GM12891 (cell line): ENCODE measurements at regions not wholly inside any gene's neighbourhood (a gene's known extent, or its start where the extent isn't known, plus 50 kb on each side); places are given as distances from the start of the nearest gene placed in this dataset.

Experiments used
- DNase-seq: peaks from one replicate; pipeline ENCODE4 v3.0.0; 2011; ENCODE audit warnings: low spot score; ENCODE audit not compliant: insufficient read length
- FAIRE-seq: peaks from 2 replicates; lab custom pipeline; 2011; peaks lifted over from hg19 to GRCh38; lab: Jason Lieb, UNC
- PAX5 ChIP-seq: IDR thresholded peaks from 2 replicates; pipeline ENCODE4 v1.6.1; 2011; ENCODE audit warnings: low read length, moderate library complexity, mild to moderate bottlenecking; ENCODE audit not compliant: insufficient read depth, severe bottlenecking
- POLR2A ChIP-seq: IDR thresholded peaks from 2 replicates; pipeline ENCODE4 v1.6.1; 2011; ENCODE audit warnings: low read depth, low read length, control low read depth
- POLR2AphosphoS5 ChIP-seq: IDR thresholded peaks from 2 replicates; pipeline ENCODE4 v1.6.1; 2011; ENCODE audit warnings: low read depth, low read length, control low read depth
- POU2F2 ChIP-seq: IDR thresholded peaks from 2 replicates; pipeline ENCODE4 v1.6.1; 2011; ENCODE audit warnings: low read depth, mild to moderate bottlenecking, control low read depth, low read length, moderate library complexity
- SPI1 ChIP-seq: IDR thresholded peaks from 2 replicates; pipeline ENCODE4 v1.6.1; 2011; ENCODE audit warnings: low read depth, low read length, control low read depth
- TAF1 ChIP-seq: IDR thresholded peaks from 2 replicates; pipeline ENCODE4 v1.6.1; 2011; ENCODE audit warnings: low read depth, low read length, control low read depth

DNA sequence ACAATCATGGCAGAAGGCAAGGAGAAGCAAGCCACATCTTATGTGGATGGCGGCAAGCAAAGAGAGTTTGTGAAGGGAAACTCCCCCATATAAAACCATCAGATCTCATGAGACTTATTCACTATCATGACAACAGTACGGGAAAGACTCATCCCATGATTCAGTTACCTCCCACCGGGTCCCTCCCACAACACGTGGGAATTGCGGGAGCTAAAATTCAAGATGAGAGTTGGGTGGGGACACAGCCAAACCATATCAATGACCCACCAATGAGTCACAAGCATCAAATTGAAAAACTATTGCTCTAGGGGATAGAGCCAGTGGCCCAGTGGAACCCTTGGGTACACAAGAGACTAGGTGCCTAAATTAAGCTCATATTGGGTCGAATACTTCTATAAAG, 157.4 kb downstream of the FBXO15 start:
- no peak for DNase-seq
- TF ChIP-seq POLR2A: no peak
- no peak for TF ChIP-seq PAX5
- no peak for TF ChIP-seq TAF1
- no peak for TF ChIP-seq POU2F2
- no peak for TF ChIP-seq SPI1
- no peak for TF ChIP-seq POLR2AphosphoS5
- FAIRE-seq: no peak

DNA sequence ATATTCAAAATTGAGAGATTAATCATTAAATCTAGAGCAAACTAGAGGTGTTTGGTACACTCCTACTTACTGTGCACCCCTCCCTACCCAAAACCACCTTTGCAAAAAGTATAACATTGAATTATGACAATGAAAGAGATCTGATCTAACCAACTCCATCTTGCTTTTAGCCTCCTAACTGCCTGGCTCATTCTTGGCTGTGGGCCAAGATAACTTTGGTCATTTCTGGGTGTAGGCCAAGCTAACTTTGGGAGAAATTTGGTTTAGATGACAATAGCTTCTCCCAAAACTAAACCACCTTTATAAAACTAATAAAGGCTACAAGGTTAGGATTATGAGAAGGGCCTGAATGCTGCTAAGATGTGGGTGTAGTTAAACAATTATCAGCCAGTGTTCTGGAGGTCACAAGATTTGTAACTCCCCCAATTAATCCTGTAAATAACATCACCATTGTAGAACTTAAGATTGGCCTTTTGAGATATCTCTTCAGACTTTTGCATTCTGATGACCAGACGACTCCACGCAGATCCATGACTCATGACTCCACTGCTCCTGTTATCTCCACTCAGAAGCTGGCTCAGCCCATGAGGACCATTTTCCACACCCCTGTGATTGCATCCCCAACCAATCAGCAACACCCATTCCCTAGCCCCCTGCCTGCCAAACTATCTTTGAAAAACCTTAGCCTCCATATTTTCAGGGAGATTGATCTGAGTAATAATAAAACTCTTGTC, 160.2 kb downstream of the FBXO15 start:
- no peak for TF ChIP-seq POU2F2
- TF ChIP-seq POLR2A: no peak
- TF ChIP-seq SPI1: no peak
- TF ChIP-seq POLR2AphosphoS5: no peak
- no peak for TF ChIP-seq TAF1
- TF ChIP-seq PAX5: no peak
- no peak for FAIRE-seq
- no peak for DNase-seq

GRCh38 chr18:73986711-73987110, 160.9 kb downstream of the FBXO15 start:
- DNase-seq (no peak), FAIRE-seq (no peak)
- TF ChIP-seq POU2F2 (no peak), POLR2AphosphoS5 (no peak)

DNA sequence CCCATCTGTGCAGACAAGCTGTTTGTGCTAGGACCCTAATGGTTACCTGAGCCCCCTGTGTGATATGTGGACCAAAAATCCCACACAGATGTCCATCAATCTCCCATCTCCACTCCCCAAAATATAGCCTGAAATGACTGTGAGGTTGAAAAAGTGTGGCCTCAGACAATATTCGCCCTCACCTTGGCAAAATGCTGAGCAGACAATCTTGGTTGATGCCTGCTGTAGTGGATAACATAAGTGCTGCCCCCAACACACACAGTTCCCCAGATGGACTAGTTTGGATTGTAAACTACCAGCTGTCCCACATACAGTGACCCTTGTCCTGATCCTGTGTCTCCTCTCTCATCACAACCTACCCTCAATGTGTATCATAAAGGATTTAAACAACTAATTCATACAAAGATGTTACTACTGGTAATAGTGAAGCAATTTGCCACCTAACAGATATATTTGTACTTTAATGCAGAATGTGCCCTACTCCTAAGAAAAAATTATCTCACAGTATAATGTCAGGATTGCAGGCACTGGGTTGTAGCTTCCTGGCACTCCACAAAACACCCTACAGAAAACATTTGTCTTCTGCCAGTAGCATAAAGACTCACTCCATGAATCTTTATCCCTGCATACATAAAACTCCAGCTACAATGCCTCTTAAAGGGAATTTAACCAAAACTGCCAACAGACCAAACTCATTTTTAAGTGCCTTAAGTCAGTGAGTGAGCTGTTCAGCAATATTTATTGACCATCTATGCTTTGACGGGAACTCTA, 161.6 kb downstream of the FBXO15 start:
- FAIRE-seq (no peak), DNase-seq (no peak)
- no peak for TF ChIP-seq PAX5
- no peak for TF ChIP-seq SPI1
- no peak for TF ChIP-seq POLR2A
- no peak for TF ChIP-seq TAF1
- TF ChIP-seq POU2F2: no peak
- no peak for TF ChIP-seq POLR2AphosphoS5

- FAIRE-seq: no peak
- DNase-seq: no peak
- TF ChIP-seq POLR2AphosphoS5: no peak
- TF ChIP-seq POLR2A: no peak
- no peak for TF ChIP-seq TAF1
- no peak for TF ChIP-seq SPI1
- TF ChIP-seq PAX5: no peak
- no peak for TF ChIP-seq POU2F2
Observed at GRCh38 chr18:73983970-73984369, 163.7 kb downstream of the FBXO15 start.

- FAIRE-seq (no peak), DNase-seq (no peak)
- no peak for TF ChIP-seq POU2F2
- TF ChIP-seq POLR2A: no peak
- no peak for TF ChIP-seq POLR2AphosphoS5
- no peak for TF ChIP-seq PAX5
- TF ChIP-seq TAF1: no peak
- no peak for TF ChIP-seq SPI1
Observed at GRCh38 chr18:73983496-73983895, 164.1 kb downstream of the FBXO15 start.

GRCh38 chr18:73981796-73982195, 165.8 kb downstream of the FBXO15 start:
- DNase-seq: no peak
- TF ChIP-seq POU2F2 (no peak), POLR2A (no peak), SPI1 (no peak), TAF1 (no peak), PAX5 (no peak), POLR2AphosphoS5 (no peak)
- FAIRE-seq: no peak

DNA sequence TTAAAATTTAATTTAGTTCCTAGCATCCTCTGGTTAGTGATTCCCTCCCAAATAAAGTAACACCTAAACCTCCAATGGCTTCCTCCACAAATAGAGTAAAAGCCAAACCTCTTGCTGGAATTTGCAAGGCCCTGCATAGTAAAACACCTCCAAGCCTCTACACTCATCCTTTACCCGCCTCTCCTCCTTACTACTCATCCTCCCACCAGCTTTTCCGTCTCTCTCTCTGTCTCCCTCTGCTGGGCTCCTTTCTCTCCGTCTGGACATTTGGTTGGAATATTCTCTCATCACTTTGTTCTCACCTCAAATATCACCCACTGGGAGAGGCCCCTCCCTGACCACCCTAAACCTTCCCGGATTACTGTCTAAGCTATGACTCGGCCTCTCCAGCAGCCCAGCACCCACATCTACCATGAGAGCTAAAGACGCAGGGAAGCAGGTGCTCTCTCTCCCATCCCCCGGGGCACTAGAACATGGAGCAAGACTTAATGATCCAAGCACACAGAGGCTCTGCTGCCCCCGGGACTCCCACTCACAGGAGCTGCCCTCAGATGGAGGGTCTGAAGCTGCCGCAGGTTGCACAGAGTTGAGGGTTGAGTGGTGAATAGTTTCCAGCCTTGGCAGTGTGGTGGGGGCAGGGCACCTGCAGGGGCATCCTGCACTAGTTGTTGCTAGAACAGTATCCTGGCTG, 167.2 kb downstream of the FBXO15 start:
- DNase-seq (no peak), FAIRE-seq (no peak)
- TF ChIP-seq POU2F2 (no peak), POLR2A (no peak), TAF1 (no peak), POLR2AphosphoS5 (no peak), PAX5 (no peak), SPI1 (no peak)

DNA sequence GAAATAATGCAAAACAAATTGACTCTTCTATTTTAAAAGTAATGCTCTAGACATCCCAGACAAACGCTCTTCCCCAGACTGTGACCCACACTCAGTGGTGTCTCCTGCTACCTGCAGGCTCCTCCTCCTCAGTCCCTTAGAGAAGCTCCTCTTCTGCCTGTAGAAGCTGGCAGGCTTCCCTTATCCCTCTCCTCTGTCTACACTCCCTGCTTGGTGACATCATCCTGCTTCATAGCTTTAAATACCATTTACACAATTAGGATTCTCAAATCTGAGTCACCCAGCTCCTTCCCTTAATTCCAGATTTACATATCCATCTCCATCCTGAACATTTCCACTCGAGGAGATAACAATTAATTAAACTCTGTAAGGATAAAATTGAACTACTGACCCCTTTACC, 167.9 kb downstream of the FBXO15 start:
- no peak for FAIRE-seq
- no peak for DNase-seq
- TF ChIP-seq SPI1 (no peak), TAF1 (no peak)
